A673 (cell line): ENCODE measurements at regions not wholly inside any gene's neighbourhood (a gene's known extent, or its start where the extent isn't known, plus 50 kb on each side); places are given as distances from the start of the nearest gene placed in this dataset.

Experiments used
- CTCF ChIP-seq: fragments of 300-800, 200-600 bp; sonication (generic); conservative IDR thresholded peaks from 2 replicates; pipeline ENCODE4 v1.5.1; 2017; ENCODE audit warnings: low read depth, mild to moderate bottlenecking, antibody characterized with exemption, low read length, moderate library complexity, mixed read lengths
- EZH2 ChIP-seq: fragments of 200-600 bp; sonication (generic); IDR thresholded peaks from 2 replicates; pipeline ENCODE4 v1.6.1; 2017; ENCODE audit warnings: borderline replicate concordance, low read depth, mild to moderate bottlenecking, mixed read lengths, antibody characterized with exemption, low read length; ENCODE audit not compliant: poor library complexity, severe bottlenecking

GRCh38 chr5:3330442-3330841 lies 265.2 kb upstream of the IRX1 start:
- no peak for TF ChIP-seq CTCF
- TF ChIP-seq EZH2: no peak
